MV-4-11 (cell line): ENCODE measurements at regions not wholly inside any gene's neighbourhood (a gene's known extent, or its start where the extent isn't known, plus 50 kb on each side); places are given as distances from the start of the nearest gene placed in this dataset.
"Not testable (repeated sequence)": the region's sequence is repeated elsewhere in the genome, so short reads cannot be mapped to it uniquely, and the experiment has no call there.

Experiments used
- DNase-seq: peaks from one replicate; lab custom pipeline; 2025; lab: John Stamatoyannopoulos, UW

GRCh38 chr21:36207577-36208320, 51.1 kb downstream of the DOP1B start:
- DNase-seq = no peak

GRCh38 chr21:36208326-36209013, 51.8 kb downstream of the DOP1B start:
- DNase-seq = no peak

DNA sequence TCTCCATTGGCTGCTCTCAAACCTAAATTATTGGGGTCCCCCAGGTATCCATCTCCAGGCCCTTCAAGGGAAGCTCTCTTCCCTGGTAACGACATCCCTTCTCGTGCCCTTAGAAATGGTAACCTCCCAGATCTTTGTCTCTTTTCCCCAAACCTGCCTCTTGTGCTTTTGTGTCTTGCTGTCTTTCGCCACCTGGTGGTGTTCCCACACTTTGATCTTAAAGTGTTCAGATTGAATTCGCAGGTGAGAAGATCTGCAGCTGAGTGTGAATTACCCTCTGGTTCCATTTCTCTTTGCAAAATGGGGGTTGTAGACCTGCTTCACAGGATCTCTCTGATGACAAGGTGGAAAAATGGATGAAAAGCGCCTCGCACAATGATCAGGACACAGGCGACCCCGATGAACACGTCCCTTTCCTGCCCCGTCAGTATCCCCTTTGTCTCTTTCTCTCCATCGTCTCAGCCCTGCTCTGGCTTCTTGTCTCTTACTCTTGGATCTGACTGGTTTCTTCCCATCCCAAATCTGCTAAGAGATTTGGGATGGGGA, 53.1 kb downstream of the DOP1B start:
- DNase-seq = peak; percentile 47

- no peak for DNase-seq
These were observed 54.4 kb downstream of the DOP1B start for GRCh38 chr21:36210779-36211659.

DNA sequence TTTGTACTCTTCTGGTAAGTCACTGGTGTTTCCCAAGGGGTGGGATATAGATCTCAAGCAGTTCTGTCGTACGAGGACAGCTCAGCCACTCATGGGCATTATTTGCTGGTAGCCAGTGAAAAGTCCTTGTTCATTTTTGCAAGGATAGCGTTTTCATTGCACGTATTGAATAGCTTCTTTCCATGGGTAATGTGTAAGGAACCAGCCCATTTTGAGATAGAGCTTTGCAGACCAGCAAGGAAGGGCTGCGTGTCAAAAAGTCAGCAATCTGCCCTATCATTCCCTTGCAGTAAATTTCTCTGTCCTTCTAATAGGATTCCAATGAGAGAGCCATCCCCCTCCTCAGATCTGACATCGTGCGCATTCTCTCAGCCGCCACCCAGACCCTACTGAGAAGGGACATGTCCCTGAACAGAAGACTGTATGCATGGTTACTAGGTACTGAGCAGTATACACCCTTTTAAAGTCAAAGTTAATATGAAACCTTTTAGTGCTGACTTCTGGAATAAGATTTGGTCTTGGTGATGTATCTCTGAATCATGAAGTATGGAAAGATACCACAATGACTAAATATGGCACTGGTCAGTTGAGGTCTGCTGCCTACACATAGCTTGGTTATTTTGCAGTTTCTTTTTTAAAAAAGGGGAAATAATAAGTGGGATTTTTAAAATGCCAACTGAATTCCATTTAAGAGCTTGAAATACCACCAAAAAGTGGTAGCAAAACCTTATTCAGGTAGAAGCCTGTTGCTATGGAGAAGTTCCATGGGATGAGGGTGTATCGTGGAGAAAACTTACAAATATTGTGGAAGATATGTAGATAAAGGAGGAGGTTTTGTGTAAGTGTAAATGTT, 55.3 kb downstream of the DOP1B start:
- DNase-seq = peak; percentile 78

GRCh38 chr21:36212513-36212780, 55.8 kb downstream of the DOP1B start:
- no peak for DNase-seq

GRCh38 chr21:36214561-36214960, 57.9 kb downstream of the DOP1B start:
- no peak for DNase-seq

DNA sequence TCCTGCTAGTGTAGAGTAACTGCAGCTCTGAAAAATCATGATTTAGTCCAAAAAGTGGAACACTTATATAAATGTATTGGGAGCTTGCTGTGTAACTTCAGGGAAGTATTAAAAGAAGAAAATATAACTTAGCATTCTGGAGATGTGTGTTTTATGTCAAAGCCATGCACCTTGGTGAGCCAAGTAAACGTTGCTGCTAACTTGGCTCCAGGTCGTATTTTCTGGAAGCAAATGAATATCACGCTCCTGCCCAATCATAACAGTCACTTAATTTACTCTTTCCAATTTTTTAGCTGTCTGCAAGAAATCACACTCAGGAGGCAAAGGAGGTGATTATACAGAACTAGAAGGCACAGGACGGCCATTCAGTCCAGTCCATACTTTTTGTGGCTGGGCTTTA, 61.1 kb downstream of the DOP1B start:
- no peak for DNase-seq

- DNase-seq = no peak
These were observed 62.1 kb downstream of the DOP1B start for GRCh38 chr21:36218691-36219090.

- no peak for DNase-seq
These were observed 66.8 kb downstream of the DOP1B start for GRCh38 chr21:36223451-36223850.

DNA sequence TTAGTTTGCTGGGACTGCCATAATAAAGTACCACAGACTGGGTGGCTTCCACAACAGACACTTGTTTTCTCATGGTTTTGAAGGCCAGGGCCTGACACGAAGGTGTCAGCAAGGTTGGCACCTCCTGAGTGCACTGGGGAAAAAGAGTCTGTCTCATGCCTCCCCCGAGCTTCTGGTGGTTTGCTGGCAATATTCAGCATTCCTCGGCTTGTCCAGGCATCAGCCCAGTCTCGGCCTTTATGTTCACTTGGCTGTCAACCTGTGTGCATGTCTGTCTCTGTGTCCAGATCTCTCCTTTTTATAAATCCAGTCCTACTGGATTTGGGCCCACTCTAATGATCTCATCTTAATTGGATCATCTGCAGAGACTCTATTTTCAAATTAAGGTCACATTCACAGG, 72.6 kb downstream of the DOP1B start:
- DNase-seq = no peak

DNA sequence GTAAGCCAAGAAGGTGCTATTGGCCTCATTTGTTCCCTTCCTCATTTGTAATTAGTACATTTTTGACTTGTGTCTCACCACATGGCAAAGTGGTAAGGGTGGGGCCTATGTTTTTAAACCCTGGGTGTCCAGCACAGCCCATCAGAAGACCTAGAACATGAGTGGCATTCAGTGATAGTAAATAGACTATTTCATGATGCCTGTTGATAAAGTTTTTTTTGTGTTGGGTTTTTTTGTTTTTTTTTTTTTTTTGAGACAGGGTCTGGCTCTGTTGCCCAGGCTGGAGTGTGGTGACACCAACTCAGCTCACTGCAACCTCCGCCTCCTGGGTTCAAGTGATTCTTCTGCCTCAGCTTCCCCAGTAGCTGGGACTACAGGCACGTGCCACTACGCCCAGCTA, 74.8 kb downstream of the DOP1B start:
- not testable (repeated sequence) for DNase-seq

DNA sequence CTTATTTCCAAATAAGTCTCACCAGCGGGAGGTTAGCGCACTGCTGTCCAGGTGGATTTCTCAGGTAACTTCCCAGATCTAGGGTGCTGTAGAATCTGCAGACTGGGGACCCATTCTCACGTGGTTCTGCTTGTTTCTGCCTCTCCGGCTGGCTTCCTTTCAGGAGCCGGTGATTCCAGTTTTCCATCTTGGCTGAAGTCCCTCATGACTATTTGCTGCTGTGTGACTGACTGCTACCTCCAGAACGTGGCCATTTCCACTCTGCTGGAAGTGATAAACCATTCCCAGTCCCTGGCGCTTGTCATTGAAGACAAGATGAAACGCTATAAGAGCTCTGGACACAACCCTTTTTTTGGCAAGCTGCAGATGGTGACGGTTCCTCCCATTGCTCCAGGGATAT, 76.0 kb downstream of the DOP1B start:
- DNase-seq = no peak

- DNase-seq = no peak
These were observed 78.5 kb downstream of the DOP1B start for GRCh38 chr21:36235058-36235582.

- DNase-seq = no peak
These were observed 79.6 kb downstream of the DOP1B start for GRCh38 chr21:36236052-36236730.

GRCh38 chr21:36237441-36237840, 80.8 kb downstream of the DOP1B start:
- no peak for DNase-seq

DNA sequence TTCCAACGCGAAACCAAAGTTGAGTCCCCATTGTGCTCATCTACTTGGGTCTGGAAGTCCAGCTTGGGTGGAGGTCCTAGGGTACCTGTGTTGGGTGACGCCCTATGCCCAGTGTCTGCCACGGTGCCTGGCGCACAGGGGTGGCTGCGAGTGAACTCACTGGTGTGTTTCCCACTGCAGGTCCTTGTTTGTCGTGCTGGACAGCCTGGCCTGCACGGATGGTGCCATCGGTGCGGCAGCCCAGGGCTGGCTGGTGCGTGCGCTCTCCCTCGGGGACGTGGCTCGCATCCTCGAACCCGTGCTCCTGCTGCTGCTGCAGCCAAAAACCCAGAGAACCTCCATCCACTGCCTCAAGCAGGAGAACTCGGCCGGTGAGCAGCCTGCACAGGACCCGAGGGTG, 80.4 kb upstream of the MORC3 start:
- no peak for DNase-seq

GRCh38 chr21:36241717-36242116, 78.3 kb upstream of the MORC3 start:
- DNase-seq = no peak

GRCh38 chr21:36245115-36245514, 74.9 kb upstream of the MORC3 start:
- DNase-seq = no peak

- DNase-seq = no peak
These were observed 74.3 kb upstream of the MORC3 start for GRCh38 chr21:36245649-36246048.

- no peak for DNase-seq
These were observed 73.8 kb upstream of the MORC3 start for GRCh38 chr21:36246080-36246631.
